ENCODE measurements at regions not wholly inside any gene's neighbourhood (a gene's known extent, or its start where the extent isn't known, plus 50 kb on each side); places are given as distances from the start of the nearest gene placed in this dataset.

GRCh38 chr4:128456171-128456570 is 168.6 kb upstream of the PGRMC2 start (continued):
- TF ChIP-seq ZNF488 (tag by site-specific recombination; IDR thresholded peaks at IDR 0.05) (no peak), ZNF146 (tag by site-specific recombination; IDR thresholded peaks at IDR 0.05) (no peak), PRDM6 (tag by site-specific recombination; IDR thresholded peaks at IDR 0.05) (no peak), ZNF610 (tag by site-specific recombination; IDR thresholded peaks at IDR 0.05; ENCODE audit: borderline replicate concordance) (no peak), ZNF324 (tag by site-specific recombination; IDR thresholded peaks at IDR 0.05) (no peak), BCL11B (tag by site-specific recombination; IDR thresholded peaks at IDR 0.05; ENCODE audit: low read depth) (no peak), ZFP37 (tag by site-specific recombination; IDR thresholded peaks at IDR 0.05) (no peak), MEIS1 (CRISPR knock-in tag; IDR thresholded peaks at IDR 0.05; ENCODE audit: borderline replicate concordance) (no peak)

GRCh38 chr4:128455480-128455879 is 167.9 kb upstream of the PGRMC2 start:
- H3K27ac ChIP-seq (ENCODE audit: extremely low read depth, low read depth, low read length): no peak overlapping the region
- CTCF ChIA-PET: interaction anchor here (0.6 to 2.0 kb wide), 4 partner anchors 98 to 368 kb away, joined by 3 to 8 read pairs (median 6); no protein-coding TSS in a partner anchor

GRCh38 chr4:128454881-128455280 is 167.3 kb upstream of the PGRMC2 start:
- TF ChIP-seq ZNF266 (tag by site-specific recombination; IDR thresholded peaks at IDR 0.05; ENCODE audit: low read depth) (no peak), ZFP3 (tag by site-specific recombination; IDR thresholded peaks at IDR 0.05; ENCODE audit: low read depth) (no peak), ZNF404 (tag by site-specific recombination; IDR thresholded peaks at IDR 0.05) (no peak), ZNF133 (tag by site-specific recombination; IDR thresholded peaks at IDR 0.05) (no peak), ZNF76 (tag by site-specific recombination; IDR thresholded peaks at IDR 0.05; ENCODE audit: borderline replicate concordance, low read depth) (no peak), ZNF10 (tag by site-specific recombination; IDR thresholded peaks at IDR 0.05) (no peak), ZIC2 (tag by site-specific recombination; IDR thresholded peaks at IDR 0.05) (no peak)
- no peak overlapping the region for H3K27ac ChIP-seq (ENCODE audit: extremely low read depth, low read depth, low read length)
- H3K9me3 ChIP-seq (ENCODE audit: control insufficient read depth, insufficient read depth, low read depth, low read length): no peaks in the 10 kb centered on the region
- H3K4me1 ChIP-seq (ENCODE audit: control insufficient read depth, insufficient read depth, low read length): no peaks in the 10 kb centered on the region
- H3K36me3 ChIP-seq (ENCODE audit: control insufficient read depth in 2 of 2, insufficient read depth in 1 of 2, low read length in 2 of 2): no peaks in the 10 kb centered on the region
- POLR2A ChIA-PET: interaction anchor here (1.1 to 2.6 kb wide), 2 partner anchors 99 to 394 kb away, joined by 3 to 10 read pairs; partner anchors contain the start of gene LARP1B
- H3K4me3 ChIP-seq (ENCODE audit: low read depth, low read length): no peak overlapping the region
- CTCF ChIA-PET: interaction anchor here (0.6 to 2.8 kb wide), 18 partner anchors 8 to 437 kb away, joined by 3 to 12 read pairs (median 4); no protein-coding TSS in a partner anchor

More at GRCh38 chr4:128455480-128455879, 167.9 kb upstream of the PGRMC2 start:
- H3K4me1 ChIP-seq (ENCODE audit: control insufficient read depth, insufficient read depth, low read length): no peaks in the 10 kb centered on the region
- no peaks in the 10 kb centered on the region for H3K36me3 ChIP-seq (ENCODE audit: control insufficient read depth in 2 of 2, insufficient read depth in 1 of 2, low read length in 2 of 2)
- H3K9me3 ChIP-seq (ENCODE audit: control insufficient read depth, insufficient read depth, low read depth, low read length): no peaks in the 10 kb centered on the region
- H3K4me3 ChIP-seq (ENCODE audit: low read depth, low read length): no peak overlapping the region
- POLR2A ChIA-PET: interaction anchor here (0.5 to 2.6 kb wide), 4 partner anchors 98 to 832 kb away, joined by 3 to 10 read pairs (median 6); partner anchors contain the start of gene LARP1B
- no peak for TF ChIP-seq ZNF580 (tag by site-specific recombination; IDR thresholded peaks at IDR 0.05)
- TF ChIP-seq ZNF639 (tag by site-specific recombination; IDR thresholded peaks at IDR 0.05): no peak
- TF ChIP-seq ZNF239 (tag by site-specific recombination; IDR thresholded peaks at IDR 0.05): no peak
- no peak for TF ChIP-seq KLF10 (tag by site-specific recombination; IDR thresholded peaks at IDR 0.05)
- no peak for TF ChIP-seq TRIM28 (IDR thresholded peaks at IDR 0.05; ENCODE audit: borderline replicate concordance, low read length)
- no peak for TF ChIP-seq ZNF350 (tag by site-specific recombination; IDR thresholded peaks at IDR 0.05)

All from HEK293 (cell line).